ENCODE measurements at regions not wholly inside any gene's neighbourhood (a gene's known extent, or its start where the extent isn't known, plus 50 kb on each side); places are given as distances from the start of the nearest gene placed in this dataset.

DNA sequence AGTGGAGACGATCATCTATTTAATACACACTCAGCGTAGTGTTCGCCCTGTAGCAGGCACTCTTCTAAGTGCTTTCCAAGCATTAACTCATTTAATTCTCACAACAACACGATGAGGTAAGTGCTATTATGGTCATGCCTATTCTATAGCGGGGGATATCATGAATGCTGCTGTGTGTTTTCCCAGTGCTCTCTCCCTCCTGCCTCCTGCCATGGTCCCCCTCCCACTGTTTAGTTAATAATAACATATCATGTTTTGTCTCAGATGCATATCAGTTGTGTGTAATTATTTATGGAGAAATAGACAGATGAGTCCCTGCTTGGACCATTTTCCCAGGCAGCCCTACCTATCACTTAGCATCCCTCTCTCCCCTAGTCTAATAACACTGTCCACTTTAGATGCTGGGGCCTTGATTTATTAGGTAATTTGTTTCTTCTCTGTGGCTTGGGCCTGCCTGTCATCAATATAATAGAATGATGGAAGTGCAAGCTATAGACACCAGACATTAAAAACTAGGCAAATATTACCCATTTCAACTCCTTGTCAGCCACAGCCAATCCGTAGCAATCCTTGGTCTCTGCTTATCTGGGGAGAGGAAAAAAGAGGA is 122.9 kb upstream of the TLE3 start:
- TF ChIP-seq POLR2A (IDR thresholded peaks at IDR 0.05) (no peak), CTCF (IDR thresholded peaks at IDR 0.05) (no peak)
